A673 (cell line): ENCODE measurements at regions not wholly inside any gene's neighbourhood (a gene's known extent, or its start where the extent isn't known, plus 50 kb on each side); places are given as distances from the start of the nearest gene placed in this dataset.

Experiments used
- EZH2 ChIP-seq: fragments of 200-600 bp; sonication (generic); IDR thresholded peaks from 2 replicates; pipeline ENCODE4 v1.6.1; 2017; ENCODE audit warnings: borderline replicate concordance, low read depth, mild to moderate bottlenecking, mixed read lengths, antibody characterized with exemption, low read length; ENCODE audit not compliant: poor library complexity, severe bottlenecking
- TF ChIP-seq, protein P1 (sequence below): fragments of 300-800, 200-600 bp; sonication (generic); conservative IDR thresholded peaks from 2 replicates; pipeline ENCODE4 v1.5.1; 2017; ENCODE audit warnings: low read depth, mild to moderate bottlenecking, antibody characterized with exemption, low read length, moderate library complexity, mixed read lengths

DNA sequence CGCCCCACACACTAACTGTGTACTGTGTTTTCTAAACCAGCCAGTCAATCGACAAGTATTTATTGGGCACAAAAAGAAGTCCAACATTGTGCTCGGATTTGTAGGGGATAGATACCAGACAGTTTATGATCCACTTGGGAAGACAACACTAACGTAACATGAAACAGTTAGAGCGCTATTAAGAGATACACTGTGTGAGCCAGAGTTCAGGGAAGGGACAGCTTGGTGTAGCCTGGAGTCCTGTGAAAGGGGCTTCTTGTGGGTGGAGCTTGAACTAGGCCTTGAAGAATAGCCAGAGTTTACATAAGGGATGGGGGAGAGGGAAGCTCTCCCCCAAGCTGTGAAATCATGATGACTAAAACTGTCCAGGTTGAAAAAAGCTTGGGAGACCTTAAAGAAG is 176.4 kb upstream of the TCF4 start:
- TF ChIP-seq, protein P1, sequence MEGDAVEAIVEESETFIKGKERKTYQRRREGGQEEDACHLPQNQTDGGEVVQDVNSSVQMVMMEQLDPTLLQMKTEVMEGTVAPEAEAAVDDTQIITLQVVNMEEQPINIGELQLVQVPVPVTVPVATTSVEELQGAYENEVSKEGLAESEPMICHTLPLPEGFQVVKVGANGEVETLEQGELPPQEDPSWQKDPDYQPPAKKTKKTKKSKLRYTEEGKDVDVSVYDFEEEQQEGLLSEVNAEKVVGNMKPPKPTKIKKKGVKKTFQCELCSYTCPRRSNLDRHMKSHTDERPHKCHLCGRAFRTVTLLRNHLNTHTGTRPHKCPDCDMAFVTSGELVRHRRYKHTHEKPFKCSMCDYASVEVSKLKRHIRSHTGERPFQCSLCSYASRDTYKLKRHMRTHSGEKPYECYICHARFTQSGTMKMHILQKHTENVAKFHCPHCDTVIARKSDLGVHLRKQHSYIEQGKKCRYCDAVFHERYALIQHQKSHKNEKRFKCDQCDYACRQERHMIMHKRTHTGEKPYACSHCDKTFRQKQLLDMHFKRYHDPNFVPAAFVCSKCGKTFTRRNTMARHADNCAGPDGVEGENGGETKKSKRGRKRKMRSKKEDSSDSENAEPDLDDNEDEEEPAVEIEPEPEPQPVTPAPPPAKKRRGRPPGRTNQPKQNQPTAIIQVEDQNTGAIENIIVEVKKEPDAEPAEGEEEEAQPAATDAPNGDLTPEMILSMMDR: no peak
- no peak for TF ChIP-seq EZH2
